HG03064 (cell line): ENCODE measurements at regions not wholly inside any gene's neighbourhood (a gene's known extent, or its start where the extent isn't known, plus 50 kb on each side); places are given as distances from the start of the nearest gene placed in this dataset.

Experiments
- ATAC-seq: cut with Tn5 transposase; IDR thresholded peaks from one replicate; pipeline ENCODE4 v1.9.1; 2021; ENCODE audit warnings: low read depth; ENCODE audit not compliant: unreplicated experiment

DNA sequence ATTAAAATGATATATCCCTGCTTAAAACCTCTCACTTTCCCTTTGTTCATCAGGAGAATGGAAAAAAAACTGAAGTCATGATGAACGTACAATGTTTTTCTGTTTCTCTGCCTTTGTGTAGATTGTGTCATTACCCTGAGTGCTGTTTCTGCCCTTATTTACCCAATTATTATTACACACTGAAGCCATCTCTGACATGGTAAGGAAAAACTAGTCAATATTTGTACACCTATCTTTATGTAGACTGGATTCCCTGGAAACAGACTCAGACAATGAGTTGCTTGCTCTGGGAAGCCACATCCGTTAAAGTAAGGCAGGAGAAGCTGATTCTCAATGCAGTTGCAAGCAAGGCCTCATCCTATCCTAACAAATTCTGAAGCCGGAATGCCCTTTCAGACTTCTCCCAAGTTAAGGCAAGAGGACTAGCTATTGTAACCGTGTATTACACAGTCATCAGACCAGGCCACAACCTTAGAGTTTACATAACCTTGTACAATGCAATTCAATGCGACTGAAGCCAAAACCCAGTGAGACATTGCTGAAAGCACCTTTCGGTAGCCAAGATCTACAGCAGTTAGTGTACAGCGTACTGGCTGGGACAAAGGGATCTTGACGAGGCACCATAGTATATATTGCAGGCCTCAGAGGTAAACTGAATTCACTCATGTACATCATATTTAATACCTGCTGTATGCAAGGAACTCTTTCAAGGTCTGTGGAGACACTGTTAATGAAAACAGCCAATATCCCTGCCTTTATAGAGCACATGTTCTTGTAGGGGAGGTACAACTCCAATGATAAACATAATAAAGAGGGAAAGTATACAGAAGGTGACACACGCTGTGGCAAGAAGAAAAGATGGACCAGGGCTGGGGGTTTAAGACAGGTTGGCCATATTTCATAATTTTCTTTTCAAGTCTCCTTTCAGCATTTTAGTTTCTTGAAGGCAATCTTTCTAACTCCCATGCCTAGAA, 1040.8 kb upstream of the SEMA6D start:
- no peak for ATAC-seq

DNA sequence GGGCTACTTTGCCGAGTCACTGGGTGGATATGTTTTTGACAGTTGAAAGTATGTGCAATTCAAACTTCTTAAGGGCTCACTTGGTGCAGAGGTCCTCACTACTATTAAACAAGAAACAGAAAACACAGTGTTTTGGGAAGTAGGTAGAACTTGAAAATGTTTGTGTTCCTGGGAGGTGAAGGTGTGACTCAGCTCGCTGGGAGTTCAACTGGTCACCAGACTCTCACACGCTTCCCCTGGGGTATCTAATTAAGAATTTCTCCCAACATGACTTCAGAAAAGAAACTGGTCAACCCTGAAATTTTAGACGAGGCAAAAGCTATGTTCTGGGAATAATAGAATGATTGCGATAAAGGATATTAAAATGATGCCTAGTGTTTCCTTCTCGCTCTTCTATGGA, 1039.8 kb upstream of the SEMA6D start:
- ATAC-seq: no peak

DNA sequence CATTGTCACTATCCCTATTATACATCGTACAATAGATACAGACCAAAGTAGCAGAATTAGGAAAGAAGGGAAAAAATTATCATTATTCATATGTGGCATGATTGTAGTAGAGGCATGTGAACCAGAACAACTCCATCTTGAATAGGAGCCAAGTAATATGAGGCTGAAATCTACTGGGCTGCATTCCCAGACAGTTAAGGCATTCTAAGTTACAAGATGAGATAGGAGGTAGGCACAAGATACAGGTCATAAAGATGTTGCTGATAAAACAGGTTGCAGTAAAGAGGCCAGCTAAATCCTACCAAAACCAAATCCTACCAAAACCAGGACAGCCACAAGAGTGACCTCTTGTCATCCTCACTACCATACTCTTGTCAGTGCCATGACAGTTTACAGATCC, 1035.4 kb upstream of the SEMA6D start:
- no peak for ATAC-seq

DNA sequence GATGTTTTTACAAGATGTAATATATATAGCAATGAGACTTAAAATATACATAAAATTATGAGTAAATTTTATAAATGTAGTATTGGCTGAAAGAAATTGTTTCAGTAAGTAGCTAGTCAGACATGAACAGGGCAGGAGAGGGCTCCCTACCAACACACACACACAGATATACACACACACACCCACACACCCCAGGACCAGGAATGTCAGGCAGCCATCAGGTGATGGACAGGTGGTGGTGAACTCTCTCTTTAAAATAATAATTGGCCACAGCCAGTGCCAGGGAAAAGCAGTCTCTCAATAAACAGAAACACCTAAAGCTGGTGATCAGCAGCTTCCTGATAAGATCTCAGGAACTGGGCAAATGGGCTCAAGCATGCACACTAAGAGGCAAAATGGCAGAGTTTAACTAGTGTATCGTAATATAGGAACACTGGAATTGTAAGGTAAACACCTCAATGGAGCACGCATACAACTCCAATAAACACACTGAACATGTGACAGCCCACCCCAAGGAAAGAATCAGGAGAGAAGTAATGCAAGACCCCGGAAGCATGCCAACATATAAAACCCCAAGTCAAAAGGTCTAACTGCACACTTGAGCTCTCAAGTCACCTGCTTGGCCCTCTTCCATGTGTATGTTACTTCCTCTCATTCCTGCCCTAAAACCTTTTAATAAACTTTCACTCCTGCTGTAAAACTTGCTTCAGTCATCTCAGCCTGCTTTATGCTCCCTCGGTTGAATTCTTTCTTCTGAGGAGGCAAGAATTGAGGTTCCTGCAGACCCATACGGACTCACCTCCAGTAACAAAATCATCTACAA, 1034.1 kb upstream of the SEMA6D start:
- ATAC-seq: no peak

DNA sequence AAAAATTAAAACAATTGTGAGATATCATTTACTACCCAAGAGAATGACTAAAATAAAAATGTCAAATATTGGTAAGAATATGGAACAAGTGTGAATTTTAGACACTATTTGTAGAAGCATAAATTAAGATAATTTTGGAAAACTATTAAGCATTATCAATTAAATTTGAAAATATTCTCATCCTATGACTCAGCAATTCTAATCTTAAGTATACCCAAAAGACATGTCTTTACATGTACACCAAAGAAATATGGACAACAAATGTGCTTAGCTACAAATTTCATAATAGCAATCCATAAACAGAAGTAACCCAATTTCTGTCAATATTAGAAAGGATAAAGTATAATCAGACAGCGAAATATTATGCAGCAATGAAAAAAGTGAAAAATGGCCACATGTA, 1032.2 kb upstream of the SEMA6D start:
- ATAC-seq: no peak

DNA sequence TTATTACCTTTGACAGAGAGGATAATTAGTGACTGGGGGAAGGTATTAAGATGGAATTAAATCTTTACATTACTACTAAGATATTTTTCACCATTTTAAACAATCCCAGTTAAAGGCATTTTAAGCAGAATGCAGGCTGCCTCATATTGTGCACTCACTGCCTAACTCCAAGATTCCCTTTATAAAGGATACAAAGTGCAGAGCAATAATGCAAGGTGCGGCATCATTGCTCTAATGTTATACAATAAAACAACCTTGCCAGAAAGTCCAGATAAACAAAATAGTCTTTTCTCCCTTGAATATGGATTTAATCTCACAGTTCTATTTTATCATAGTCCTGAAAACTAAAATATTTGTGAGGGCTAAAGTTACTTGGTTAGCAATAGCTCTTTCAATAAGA, 1031.6 kb upstream of the SEMA6D start:
- ATAC-seq: no peak

DNA sequence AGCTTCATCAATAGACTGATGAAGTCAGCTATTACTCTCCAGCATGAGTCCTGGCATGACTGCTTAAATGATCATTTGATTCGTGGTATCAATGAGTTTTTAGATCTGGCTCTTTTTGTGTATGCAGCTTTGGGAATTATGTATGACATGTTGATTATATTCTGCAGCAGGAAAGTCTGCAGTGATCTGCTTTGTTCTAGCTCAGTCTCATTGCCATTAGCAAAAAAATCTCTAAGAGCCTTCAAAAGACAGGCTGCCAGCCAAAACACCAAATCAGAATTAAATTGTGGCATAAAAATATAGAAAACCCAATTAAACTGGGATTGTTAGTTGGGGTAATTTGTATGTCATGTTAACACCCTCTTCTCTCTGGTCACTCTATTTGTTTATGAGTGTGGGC, 1021.0 kb upstream of the SEMA6D start:
- ATAC-seq: no peak

DNA sequence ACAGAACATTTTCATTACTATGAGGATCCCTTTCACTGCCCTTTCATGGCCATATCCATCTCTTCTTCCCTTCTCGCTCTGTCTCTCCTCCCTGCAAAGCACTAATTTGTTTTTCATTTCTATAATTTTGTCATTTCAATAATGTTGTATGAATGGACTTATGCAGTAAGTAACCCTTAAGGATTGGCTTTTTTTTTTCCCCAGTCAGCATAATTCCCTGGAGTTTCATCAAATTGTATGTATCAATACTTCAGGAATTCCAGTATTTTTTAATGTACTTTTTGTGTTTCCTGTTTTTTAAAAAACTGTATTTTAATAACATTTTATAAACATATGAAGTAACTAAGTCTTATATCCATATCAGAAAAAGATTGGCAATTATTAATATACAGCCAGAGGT, 1016.0 kb upstream of the SEMA6D start:
- no peak for ATAC-seq

DNA sequence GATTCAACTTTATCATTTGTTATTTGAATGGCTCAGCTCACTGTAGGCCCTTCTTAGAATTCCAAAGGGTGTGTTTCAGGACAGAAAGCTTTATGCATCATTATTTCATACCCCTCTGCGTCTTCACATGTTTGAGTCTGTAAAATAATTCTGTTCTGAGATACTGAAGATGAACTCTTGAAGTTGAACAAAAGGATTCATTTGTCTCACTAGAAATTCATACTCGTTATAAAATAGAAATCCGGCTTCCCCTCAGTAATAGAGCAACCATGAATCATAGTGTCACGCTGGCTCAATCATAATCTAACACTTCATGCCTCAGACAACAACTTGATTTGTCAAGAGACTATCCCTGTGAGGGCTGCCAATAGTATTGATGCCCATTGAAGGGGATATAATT, 1015.4 kb upstream of the SEMA6D start:
- ATAC-seq: no peak

DNA sequence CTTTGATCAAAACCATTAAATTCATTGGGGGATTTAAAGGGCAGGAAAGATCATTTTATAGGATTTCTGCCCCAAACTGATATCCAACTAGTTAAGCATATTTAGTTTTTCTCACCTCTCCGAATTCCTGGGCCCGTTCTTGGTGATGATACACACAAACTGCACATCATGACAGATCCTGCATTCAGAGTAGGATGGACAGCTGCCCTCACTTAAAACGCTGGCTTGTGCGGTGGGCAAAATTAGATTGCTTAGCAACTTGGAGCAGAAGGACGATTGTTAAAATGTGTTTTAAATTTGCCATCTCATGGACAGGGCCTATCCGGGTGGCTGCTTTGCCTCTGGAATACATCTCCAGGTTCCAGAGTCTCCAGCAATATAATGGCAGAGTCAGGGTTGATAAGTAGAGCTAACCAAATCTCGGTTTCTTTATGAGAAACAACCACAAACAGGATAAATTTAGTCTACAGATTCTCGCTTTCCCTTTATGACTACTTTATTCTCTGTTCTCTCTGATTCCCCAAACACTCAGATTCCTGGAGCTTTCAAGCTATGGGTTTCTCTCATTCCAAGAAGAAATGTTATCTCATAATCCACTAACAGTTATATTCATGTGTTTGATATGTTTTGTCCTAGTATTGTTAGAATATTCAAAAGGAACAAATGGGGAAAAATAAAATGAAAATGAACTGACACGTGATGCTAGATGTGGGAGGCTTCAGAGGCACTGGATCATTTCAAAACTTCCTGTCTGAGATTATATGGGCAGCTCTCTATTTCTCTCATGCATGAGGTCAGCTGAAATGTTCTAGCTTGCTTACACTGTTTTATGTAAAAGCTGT, 1014.1 kb upstream of the SEMA6D start:
- ATAC-seq: no peak

DNA sequence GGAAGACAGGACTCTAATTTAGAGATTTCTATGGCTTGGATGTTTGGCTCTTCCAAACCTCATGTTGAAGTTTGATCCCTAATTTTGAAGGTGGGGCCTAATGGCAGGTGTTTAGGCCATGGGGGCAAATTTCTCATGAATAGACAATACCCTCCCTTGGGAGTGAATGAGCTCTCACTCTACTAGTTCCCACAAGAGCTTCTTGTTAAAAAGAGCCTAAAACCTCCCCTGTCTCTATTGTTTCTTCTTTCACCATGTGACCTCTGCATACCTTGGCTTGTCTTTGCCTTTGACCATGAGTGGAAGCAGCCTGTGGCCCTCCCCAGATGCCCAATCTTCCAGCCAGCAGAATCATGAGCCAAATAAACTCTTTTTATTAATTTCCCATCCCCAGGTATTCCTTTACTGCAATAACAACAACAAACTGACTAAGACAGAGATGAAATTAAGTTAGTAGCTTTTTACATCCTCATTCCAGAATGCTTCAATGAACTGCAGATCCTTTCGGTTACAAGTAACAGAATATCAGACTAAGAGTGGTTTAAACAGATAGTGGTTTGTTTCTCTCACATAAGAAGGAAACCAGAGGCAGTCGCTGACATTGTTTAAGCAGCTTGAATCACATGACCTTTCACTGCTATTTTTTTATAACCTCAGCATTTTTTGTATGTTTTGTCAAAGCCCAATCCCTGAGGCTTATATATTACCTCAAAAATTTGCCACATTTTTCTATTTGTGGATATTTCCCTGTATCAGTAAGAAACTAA, 1013.3 kb upstream of the SEMA6D start:
- ATAC-seq: no peak

DNA sequence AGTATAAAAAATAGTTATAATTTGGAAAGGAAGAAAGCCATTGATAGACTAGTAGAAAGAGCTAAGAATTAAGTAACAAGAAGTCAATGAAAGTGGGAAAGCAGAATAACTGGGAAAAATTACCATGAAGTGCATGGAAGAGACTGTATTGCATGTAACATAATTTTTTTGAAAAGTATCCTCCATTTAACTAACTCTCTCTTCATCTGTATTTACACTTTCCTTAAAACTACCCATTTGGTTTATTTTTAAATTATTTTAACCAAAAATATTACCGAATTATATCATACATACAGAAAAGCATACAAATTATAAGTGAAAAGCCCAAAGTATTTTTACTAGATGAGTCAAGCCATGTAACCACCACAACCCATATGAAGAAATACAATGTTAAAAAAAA, 1009.9 kb upstream of the SEMA6D start:
- no peak for ATAC-seq

DNA sequence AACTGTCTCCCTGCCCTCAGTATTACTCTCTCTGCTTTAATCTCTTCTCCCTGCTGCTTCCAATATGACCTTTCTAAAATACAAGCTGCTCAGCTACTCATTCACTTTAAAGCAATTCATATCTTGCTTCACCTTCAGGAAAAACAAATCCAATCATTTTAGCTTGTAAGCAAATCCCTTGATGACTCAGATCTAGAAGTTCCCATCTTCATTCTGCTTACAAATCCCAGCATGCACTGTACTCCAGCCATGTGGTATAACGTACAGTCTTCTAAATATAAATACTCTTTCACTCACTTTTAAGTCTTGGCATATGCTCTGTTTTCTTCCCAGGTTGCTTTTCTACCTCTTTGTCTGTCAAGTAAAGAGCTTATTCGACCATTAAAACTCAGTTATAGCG, 1009.1 kb upstream of the SEMA6D start:
- ATAC-seq: no peak

DNA sequence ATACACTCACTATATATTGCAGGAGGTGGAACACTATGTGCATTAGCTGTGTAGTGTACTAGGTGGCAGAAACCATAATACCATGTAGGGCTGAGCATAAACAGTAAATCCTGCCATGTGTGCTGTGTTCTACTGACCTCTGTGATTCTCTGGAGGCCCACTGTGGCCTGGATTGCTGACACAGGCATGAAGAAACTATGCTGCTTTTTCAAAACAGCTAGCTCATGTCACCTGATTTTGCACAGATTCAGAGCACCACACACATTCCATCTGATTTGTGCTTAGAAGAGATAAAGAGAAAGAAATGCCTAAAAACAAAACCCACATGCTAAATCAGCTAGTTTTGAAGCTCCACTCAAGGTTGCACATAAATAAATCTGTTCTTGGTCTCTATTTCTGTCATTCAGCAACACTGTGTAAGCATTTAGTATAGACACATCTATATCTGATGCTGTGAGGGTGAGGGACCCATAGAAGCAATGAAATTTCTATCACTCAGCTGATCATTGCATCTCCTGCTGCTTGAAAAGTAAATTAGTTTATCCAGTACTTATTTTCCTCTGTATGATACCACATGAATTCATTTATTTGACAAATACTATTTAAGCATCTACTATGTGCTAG, 1007.7 kb upstream of the SEMA6D start:
- no peak for ATAC-seq

DNA sequence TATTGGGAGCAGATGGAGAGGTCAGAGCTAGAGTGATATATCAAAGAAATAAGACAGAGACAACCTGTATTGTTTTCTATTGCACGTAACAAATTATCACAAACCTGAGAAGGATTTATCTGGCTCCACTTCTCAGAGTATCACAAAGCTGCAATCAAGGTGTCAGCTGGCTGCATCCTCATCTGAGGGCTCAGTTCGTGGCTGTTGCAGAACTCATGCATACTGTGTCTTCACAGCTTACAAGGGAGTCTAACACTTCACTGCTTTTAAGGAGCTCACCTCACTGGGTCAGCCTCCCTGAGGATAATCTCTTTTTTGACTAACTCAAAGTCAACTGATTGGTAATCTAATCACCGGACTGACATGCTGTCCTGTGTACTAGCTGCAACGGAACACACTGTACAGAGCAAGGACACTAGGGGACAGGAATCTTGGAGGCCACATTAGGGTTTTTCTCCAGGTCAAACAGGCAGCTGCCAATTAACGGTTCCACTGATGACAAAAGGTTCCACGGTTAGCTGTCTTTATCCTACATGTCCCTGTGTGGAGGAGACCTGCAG, 1006.8 kb upstream of the SEMA6D start:
- ATAC-seq: no peak

DNA sequence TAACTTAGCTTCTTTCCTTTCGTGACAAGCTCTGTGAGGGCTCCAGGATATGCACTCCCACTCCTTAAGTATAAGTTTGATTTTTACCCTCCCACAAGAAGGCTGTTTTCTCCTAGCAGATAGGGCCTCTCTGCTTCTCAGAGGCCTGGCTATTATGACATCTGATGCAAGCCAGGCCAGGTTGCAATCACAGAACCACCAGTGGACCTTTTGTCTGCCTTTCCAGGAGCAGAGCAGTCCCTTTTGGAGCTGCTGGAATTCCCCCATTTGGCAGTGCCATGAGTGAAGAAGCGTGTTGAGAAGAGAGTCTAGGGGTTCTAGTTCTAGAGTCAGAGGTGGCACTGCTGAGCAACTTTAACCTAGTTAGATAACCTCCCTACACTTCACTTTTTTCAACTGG, 1004.3 kb upstream of the SEMA6D start:
- no peak for ATAC-seq

DNA sequence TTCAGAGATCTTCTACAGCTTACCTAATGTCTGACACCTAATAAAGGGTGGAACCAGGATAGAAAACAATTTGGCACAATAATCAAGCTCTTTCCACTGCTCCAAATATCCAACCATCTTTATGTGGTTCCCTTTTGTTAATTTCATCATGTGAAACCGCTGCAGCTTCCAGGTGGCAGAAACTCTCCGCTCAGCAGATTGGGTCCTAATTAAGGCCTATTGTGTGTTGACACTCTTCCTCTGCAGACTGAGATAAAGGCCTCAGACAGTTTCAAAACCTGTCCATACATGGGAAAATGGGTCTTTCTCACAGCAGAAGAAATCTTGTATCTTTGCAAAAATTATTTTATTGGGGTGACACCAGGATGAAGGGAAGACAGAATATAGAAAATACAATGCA, 1002.4 kb upstream of the SEMA6D start:
- ATAC-seq: no peak

DNA sequence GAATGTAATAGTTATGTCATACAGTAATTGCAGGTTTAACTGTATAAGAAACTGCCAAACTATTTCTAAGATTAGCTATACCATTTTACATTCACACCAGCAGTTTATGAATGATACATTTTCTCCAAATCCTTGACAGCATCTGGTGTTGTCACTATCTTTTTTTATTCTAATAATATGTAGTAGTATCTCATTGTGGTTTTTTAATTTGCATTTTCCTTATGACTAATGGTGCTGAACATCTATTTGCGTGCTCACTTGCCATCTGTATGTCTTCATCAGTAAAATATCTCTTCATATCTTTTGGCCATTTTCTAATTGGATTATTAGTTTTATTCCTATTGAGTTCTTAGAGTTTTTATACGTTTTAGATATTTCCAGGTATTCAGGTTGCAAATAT, 994.0 kb upstream of the SEMA6D start:
- ATAC-seq: no peak

DNA sequence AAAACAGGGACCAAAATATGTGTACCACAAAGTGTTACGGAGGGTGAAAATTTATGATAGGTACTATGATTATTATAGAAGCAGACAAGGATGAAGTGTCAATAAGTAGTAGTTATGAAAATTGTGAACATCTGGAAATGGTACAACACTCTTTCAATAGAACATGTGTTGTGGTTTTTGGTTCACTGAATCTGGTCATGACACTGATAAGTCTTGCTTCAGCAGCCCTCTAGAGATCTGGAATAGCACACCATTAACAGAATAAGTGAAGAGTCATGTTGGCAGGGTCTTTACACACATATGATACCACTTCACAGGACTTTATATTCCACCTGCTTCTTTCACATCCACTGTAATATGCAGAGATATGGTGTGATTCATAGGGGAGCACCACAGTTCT, 985.2 kb upstream of the SEMA6D start:
- ATAC-seq: no peak
